ENCODE measurements at regions not wholly inside any gene's neighbourhood (a gene's known extent, or its start where the extent isn't known, plus 50 kb on each side); places are given as distances from the start of the nearest gene placed in this dataset.

- Histone ChIP-seq H2AFZ (peak overlapping the region; percentile 50), H3K36me3 (ENCODE audit: control insufficient read depth, insufficient read depth, low read length) (no peaks in the 10 kb centered on the region), H3K4me1 (peaks cover 14% of the 10 kb centered on the region), H3K27me3 (ENCODE audit: control insufficient read depth, insufficient read depth, low read length) (no peaks in the 10 kb centered on the region), H3K79me2 (no peaks in the 10 kb centered on the region), H3K9me3 (ENCODE audit: control insufficient read depth, low read length) (no peaks in the 10 kb centered on the region), H3K4me3 (ENCODE audit: low read depth, low read length) (no peak overlapping the region), H3K4me2 (ENCODE audit: low read length) (no peak overlapping the region), H3K27ac (peak overlapping the region; percentile 91), H3K9ac (no peak overlapping the region)
- TF ChIP-seq CTCF (IDR thresholded peaks at IDR 0.05): no peak
Observed at GRCh38 chrX:10753116-10753515, 132.7 kb upstream of the MID1 start.

GRCh38 chrX:10754445-10754844, 134.1 kb upstream of the MID1 start:
- Histone ChIP-seq H3K4me3 (ENCODE audit: low read depth, low read length) (no peak overlapping the region), H3K79me2 (no peaks in the 10 kb centered on the region), H3K27me3 (ENCODE audit: control insufficient read depth, insufficient read depth, low read length) (no peaks in the 10 kb centered on the region), H3K4me2 (ENCODE audit: low read length) (no peak overlapping the region), H3K36me3 (ENCODE audit: control insufficient read depth, insufficient read depth, low read length) (no peaks in the 10 kb centered on the region), H3K27ac (peak overlapping the region; percentile 91), H3K4me1 (peaks cover 14% of the 10 kb centered on the region), H3K9ac (no peak overlapping the region), H2AFZ (no peak overlapping the region), H3K9me3 (ENCODE audit: control insufficient read depth, low read length) (no peaks in the 10 kb centered on the region)
- TF ChIP-seq CTCF (IDR thresholded peaks at IDR 0.05): no peak

GRCh38 chrX:10755439-10756334, 135.3 kb upstream of the MID1 start:
- Histone ChIP-seq H3K4me3 (ENCODE audit: low read depth, low read length) (no peak overlapping the region), H3K27ac (peak overlapping the region; percentile 91)
- TF ChIP-seq CTCF (IDR thresholded peaks at IDR 0.05): no peak

GRCh38 chrX:10756441-10756840, 136.1 kb upstream of the MID1 start:
- H2AFZ ChIP-seq: no peak overlapping the region
- H3K4me3 ChIP-seq (ENCODE audit: low read depth, low read length): no peak overlapping the region
- TF ChIP-seq CTCF (IDR thresholded peaks at IDR 0.05): no peak
- H3K9ac ChIP-seq: no peak overlapping the region
- H3K36me3 ChIP-seq (ENCODE audit: control insufficient read depth, insufficient read depth, low read length): no peaks in the 10 kb centered on the region
- peak overlapping the region; percentile 91 for H3K27ac ChIP-seq
- H3K4me2 ChIP-seq (ENCODE audit: low read length): no peak overlapping the region
- peaks cover 14% of the 10 kb centered on the region for H3K4me1 ChIP-seq
- no peaks in the 10 kb centered on the region for H3K79me2 ChIP-seq
- no peaks in the 10 kb centered on the region for H3K27me3 ChIP-seq (ENCODE audit: control insufficient read depth, insufficient read depth, low read length)
- no peaks in the 10 kb centered on the region for H3K9me3 ChIP-seq (ENCODE audit: control insufficient read depth, low read length)

More at GRCh38 chrX:10755439-10756334, 135.3 kb upstream of the MID1 start:
- H2AFZ ChIP-seq: peak overlapping the region; percentile 53
- H3K4me1 ChIP-seq: peaks cover 14% of the 10 kb centered on the region
- no peaks in the 10 kb centered on the region for H3K27me3 ChIP-seq (ENCODE audit: control insufficient read depth, insufficient read depth, low read length)
- H3K4me2 ChIP-seq (ENCODE audit: low read length): peak overlapping the region; percentile 1
- H3K9me3 ChIP-seq (ENCODE audit: control insufficient read depth, low read length): no peaks in the 10 kb centered on the region
- H3K79me2 ChIP-seq: no peaks in the 10 kb centered on the region
- no peak overlapping the region for H3K9ac ChIP-seq
- H3K36me3 ChIP-seq (ENCODE audit: control insufficient read depth, insufficient read depth, low read length): no peaks in the 10 kb centered on the region
